HG03066 (cell line): ENCODE measurements at regions not wholly inside any gene's neighbourhood (a gene's known extent, or its start where the extent isn't known, plus 50 kb on each side); places are given as distances from the start of the nearest gene placed in this dataset.
A peak's percentile ranks its signal among the peaks of the same experiment; 100 is the strongest.
"Not testable (repeated sequence)": the region's sequence is repeated elsewhere in the genome, so short reads cannot be mapped to it uniquely, and the experiment has no call there.

Source experiments
- ATAC-seq: cut with Tn5 transposase; IDR thresholded peaks from one replicate; pipeline ENCODE4 v1.9.1; 2021; ENCODE audit warnings: low read depth; ENCODE audit not compliant: unreplicated experiment

DNA sequence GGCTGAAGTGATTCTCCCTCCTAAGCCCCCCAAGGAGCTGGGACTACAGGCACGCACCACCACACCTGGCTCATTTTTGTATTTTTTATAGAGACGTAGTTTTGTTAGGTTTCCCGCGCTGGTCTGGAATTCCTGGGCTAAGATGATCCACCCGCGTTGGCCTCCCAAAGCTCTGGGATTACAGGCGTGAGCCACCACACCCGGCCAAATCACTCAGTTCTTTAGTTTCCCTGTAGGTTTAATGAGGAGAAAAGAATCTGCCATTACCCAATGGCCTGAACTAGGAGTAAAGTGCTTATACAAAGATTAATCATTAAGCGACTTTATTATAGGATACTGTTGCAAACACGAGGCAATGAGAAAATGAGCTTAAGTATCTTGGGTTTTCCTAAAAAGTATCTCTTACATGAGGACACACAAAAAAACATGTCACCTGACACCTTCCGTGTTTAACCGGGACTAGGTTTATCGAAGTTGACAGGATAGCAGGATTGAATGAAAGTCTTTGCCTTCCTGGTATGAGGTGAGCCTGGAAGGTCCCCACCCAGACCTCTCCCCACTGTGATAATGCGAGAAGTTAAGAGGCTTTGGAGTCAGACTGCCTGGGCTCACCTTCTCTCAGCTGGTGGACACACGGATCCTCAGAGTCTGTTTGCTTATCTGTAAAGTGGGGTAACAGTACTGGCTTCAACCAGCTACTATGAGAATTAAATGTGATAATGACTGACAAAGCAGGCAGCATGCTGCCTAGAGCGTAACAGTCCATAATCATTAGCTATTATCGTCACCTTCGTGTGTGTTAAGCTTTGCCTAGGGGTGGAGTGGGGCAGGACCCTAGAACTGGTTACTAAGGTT, 133.5 kb upstream of the KRAS start:
- ATAC-seq: no peak

DNA sequence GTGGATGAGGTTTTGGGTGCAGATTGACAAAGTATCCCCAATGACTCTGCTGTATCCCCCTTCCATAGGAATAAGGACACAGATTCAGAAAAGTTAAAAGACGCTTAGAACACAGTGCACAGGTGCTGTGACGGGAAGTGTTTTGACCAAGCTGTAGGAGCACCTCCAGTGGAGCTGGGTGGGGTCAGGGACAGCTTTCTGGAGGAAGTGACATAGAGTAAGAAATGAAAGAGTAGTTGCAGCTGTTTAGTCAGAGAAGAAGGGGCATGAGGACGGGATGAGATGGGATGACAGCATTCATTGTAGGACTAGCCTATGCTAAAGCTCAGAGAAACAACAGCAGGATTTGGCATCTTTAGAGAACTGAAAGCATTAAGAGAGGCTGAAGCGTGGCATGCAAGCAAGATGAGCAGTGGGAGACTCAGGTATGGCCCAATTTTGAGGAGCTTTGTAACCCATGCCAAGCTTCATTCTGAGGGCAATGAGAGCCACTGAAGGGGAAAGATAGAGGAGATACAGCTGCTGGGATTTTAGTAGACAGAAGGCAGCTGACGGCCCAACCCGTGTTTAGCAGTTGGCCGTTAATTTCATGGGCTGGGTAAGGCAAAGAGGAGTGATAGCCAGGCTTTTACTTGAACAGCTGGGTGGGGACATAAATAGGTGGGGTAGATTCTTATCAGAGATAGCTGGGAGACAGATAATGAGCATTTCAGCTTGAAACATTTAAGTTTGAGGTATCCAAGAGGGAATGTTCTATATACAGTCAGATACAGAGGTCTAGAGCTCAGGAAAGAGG, 131.8 kb upstream of the KRAS start:
- no peak for ATAC-seq

GRCh38 chr12:25377469-25378177, 126.9 kb upstream of the KRAS start:
- ATAC-seq: no peak

- no peak for ATAC-seq
These were observed 126.3 kb upstream of the KRAS start for GRCh38 chr12:25376985-25377384.

GRCh38 chr12:25376407-25376806, 125.7 kb upstream of the KRAS start:
- ATAC-seq: no peak

- ATAC-seq: peak; percentile 52
These were observed 122.5 kb upstream of the KRAS start for GRCh38 chr12:25372969-25373817.

DNA sequence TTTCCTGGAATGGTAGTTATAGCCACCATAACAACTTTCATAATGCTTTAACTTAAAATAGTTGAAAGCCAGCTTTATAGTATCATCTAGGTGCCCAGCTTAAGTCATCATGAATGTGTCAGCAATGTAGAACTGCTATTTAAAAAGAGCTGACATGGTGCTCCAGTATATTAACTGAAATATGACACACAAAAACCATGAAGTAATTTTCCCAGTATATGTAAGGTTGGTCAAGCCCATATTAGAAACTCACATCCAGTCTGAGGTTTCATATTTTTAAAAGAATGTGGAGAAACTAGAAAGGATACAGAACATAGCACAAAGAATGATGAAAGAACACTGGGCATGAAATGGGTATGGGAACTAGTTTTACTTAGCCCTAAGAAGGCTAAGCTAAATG, 121.3 kb upstream of the KRAS start:
- no peak for ATAC-seq

DNA sequence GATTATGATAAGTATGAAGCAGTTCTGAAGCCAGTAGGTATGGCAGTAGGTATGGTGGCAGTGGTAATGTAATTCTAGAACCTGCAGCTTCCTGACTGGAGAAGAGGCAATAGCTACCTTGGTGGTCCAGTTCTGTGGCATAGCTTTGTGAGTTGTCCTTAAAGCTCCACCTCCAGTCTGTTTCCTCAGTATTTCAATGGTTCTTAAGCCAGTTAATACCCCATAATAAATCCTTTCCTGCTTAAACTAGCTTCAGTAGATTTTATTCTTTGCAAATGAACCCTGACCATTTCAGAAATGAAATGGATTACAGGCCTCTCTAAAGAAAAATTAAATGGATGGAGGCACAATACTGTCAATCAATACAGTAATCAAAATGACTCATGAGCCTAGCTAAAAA, 117.8 kb upstream of the KRAS start:
- ATAC-seq: no peak

- no peak for ATAC-seq
These were observed 115.4 kb upstream of the KRAS start for GRCh38 chr12:25366122-25366521.

GRCh38 chr12:25365340-25365730, 114.6 kb upstream of the KRAS start:
- ATAC-seq: no peak

DNA sequence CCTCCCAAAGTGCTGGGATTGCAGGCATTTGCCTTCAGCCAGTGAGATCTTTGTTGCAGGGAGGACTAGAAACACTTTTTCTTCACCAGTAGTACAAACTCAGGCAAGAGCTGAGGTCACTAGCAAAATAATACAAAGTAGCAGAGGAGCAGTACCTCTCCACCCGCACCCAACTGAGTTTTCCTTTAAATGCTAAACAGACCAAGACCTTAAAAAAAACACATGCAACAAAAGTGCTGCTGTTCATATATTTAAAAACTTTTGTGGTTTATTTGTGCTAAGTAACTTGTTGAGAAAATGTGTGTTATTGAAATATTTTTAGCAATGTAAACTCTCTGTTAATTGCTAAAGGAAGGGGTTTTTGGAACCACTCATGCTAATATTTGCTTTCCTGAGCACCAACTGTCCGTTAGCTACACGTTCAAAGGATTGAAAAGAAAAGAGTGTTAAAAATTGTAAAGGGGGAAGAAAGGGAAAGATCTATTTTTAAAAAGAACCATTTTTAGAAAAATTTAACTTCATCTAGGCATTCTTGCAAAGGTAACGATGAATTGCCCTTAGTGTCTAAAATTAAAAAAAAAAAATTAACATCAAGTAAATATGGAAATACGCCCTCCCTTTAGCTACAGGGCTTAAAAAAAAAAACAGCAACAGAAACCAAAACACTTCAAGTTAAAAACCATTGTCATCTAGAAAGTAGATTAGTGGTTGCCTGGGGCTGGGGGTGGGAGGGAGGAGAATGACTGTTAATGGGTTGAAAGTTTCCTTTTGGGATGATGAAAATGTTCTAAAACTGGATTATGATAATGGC, 114.0 kb upstream of the KRAS start:
- ATAC-seq: peak; percentile 87

GRCh38 chr12:25362646-25363045, 111.9 kb upstream of the KRAS start:
- ATAC-seq: no peak

DNA sequence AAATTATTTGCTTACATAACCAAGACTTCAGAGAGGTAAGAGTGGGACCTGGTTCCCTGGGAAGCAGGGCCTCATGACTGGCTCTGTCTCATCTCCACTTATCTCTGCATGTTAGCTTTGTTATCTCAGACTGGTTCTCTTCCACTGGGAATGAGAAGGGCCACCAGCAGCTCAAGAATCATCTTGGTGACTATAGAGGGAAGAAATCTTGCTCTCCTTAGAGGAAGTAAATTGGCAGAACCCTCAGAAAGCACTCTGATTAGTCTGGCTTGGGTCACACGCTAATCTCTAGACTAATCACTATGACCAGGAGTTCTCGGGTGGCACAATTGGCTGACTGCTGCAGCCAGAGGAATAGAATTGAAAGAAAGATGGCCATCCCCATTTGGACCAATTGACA, 110.8 kb upstream of the KRAS start:
- ATAC-seq: no peak

DNA sequence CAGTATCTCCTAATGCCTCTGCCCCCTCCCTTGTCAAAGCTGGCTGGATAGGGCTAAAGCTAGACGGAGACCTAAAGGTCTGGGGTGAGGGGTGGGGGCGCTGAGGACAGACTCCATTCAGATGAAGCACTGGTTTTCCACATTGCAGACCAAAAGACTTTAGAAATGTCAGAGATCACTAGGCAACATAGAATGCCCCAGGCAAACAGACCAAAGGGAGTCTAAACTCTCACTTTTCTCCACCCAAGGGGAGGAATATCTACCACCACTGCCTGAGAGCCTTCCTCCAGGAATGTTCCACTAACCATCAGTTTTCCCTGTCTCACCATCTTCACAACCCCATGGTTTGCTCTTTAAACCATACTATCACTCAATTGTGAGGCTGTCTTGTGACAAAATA, 106.9 kb upstream of the KRAS start:
- ATAC-seq: no peak

GRCh38 chr12:25352942-25353341, 102.2 kb upstream of the KRAS start:
- ATAC-seq: not testable (repeated sequence)

DNA sequence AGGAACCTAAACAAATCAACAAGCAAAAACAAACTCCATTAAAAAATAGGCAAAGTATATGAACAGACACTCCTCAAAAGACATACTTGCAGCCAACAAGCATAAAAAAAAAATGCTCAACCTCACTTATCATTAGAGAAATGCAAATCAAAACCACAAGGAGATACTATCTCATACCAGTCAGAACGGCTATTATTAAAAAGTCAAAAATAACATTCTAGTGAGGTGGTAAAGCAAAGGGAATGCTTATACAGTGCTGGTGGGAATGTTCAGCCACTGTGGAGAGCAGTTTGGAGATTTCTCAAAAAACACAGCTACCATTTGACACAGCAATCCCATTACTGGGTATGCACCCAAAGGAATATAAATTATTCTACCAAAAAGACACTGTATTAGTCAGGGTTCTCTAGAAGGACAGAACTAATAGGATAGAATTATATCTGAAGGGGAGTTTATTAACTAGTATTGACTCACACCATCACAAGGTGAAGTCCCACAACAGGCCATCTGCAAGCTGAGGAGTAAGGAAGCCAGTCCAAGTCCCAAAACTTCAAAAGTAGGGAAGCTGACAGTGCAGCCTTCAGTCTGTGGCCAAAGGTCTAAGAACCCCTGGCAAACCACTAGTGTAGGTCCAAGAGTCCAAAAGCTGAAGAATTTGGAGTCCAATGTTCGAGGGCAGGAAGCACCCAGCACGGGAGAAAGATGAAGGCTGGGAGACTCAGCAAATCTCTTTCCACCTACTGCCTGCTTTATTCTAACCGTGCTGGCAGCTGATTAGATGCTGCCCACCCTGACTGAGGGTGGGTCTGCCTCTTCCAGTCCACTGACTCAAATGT, 101.6 kb upstream of the KRAS start:
- no peak for ATAC-seq

DNA sequence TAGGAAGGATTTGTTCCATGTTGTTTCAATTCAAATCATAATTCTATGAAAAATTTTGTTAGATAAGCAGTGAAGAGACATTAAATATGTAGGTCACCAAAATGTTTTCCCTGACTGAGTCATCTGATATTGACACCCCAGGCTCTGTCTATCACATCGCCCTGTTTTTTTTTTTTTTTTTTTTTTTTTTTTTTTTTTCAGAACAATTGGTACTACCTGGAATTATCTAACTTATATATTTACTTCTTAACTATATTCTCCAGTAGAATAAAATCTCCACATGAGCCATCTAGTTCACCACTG, 97.8 kb upstream of the KRAS start:
- ATAC-seq: no peak

DNA sequence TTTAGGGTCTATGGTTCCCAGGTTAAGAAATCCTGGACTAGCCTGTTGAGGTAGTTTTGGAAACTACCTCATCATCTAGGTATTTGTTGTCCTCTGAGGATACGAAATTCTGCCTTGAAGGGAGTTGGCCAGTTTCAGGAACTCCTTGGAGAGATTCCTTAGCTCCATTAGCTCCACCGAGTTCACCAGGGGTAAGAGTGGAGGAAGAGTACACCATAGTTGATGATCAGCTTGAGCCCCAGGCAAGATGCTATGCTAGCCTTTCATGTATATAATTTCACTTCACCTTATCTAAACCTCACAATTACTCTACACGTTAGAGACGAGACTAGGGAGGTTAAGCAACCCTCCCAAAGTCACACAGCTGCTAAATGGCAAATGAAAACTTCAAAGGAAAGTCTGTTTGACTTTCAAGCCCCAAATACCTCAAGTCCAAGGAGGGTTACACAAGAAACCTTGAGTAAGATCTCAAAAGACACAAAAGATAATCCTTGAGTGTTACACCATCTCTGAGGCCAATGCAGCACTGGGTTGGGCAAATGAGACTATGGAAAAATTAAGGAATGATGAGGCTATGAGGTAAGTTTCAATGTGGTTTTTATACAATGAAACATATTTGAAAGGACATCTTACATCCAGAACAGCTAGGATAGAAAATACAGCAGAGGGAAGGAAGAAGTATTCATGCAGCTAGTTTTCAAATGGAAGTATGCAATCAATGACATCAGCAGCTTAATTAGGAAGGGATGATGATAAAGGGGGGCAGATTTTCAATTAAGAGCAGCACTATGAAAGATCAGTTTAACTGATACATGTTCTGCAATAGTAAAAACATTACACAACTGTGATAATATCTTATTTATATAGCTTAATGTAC, 97.2 kb upstream of the KRAS start:
- no peak for ATAC-seq
